HG03060 (cell line): ENCODE measurements at regions not wholly inside any gene's neighbourhood (a gene's known extent, or its start where the extent isn't known, plus 50 kb on each side); places are given as distances from the start of the nearest gene placed in this dataset.
"Not testable (repeated sequence)": the region's sequence is repeated elsewhere in the genome, so short reads cannot be mapped to it uniquely, and the experiment has no call there.

Experiments used
- ATAC-seq: cut with Tn5 transposase; IDR thresholded peaks from one replicate; pipeline ENCODE4 v1.9.1; 2021; ENCODE audit warnings: low read depth, moderate number of reproducible peaks; ENCODE audit not compliant: unreplicated experiment

- ATAC-seq: no peak
Observed at GRCh38 chr14:65957631-65958205, 528.5 kb upstream of the CCDC196 start.

- ATAC-seq: no peak
Observed at GRCh38 chr14:65958664-65959562, 527.3 kb upstream of the CCDC196 start.

GRCh38 chr14:65959563-65960024 lies 526.6 kb upstream of the CCDC196 start:
- no peak for ATAC-seq

- no peak for ATAC-seq
Observed at GRCh38 chr14:65961004-65961403, 525.2 kb upstream of the CCDC196 start.

- no peak for ATAC-seq
Observed at GRCh38 chr14:65962952-65963351, 523.2 kb upstream of the CCDC196 start.

DNA sequence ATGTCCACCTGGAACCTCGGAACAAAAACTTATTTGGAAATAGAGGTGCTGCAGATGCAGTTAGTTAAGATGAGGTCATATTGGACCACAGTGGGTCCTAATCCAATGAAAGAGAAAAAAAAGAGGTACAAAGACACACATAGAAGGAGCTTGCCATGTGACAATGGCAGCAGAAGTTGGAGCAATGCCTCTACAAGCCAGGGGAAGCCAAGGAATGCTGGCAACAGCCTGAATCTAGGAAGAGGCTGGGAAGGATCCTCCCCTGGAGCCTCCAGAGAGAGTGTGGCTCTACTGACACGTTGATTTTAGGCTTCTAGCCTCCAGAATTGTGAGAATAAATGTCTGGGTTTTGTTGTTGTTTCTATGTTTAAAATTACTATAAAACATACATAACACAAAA lies 521.8 kb upstream of the CCDC196 start:
- no peak for ATAC-seq

GRCh38 chr14:65966188-65966587 lies 520.0 kb upstream of the CCDC196 start:
- ATAC-seq: no peak

GRCh38 chr14:65972346-65972870 lies 513.8 kb upstream of the CCDC196 start:
- ATAC-seq: no peak

DNA sequence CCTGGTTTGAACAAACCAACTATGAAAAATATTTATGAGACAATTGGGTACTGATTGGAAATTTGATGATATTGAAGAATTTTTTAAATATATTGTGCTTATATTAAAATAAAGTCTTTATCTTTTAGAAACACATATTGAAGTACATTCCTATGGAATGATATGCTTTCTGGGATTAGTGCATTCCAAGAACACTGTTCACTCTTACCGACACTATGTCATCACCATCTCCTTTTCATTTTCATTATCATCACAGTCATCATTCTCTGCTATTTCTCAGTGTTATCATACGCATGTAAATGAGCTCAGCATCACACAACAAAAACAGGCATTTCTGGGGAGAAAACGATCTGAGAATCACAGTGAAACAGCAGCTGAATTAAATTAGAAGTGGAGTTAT lies 513.3 kb upstream of the CCDC196 start:
- ATAC-seq: no peak

DNA sequence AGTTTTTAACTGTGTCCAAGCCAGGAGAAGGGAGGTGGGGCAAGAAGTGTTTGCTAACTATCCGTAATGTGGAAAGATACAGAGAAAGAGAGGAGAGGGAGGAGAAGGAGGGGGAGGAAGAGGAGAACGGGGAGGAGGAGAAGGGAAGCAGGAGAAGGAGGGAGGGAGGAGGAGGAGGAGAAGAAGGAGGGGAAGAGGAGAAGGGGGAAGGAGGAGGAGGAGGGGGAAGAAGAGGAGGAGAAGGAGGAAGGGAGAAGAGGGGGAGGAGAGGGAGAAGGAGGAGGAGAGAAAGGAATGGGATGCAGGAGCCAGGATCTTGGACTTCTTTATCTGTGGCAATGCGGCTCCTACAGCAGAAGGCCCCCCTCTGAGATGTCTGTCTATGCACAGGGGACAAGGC lies 510.3 kb upstream of the CCDC196 start:
- no peak for ATAC-seq

- ATAC-seq: no peak
Observed at GRCh38 chr14:65976761-65977404, 509.3 kb upstream of the CCDC196 start.

DNA sequence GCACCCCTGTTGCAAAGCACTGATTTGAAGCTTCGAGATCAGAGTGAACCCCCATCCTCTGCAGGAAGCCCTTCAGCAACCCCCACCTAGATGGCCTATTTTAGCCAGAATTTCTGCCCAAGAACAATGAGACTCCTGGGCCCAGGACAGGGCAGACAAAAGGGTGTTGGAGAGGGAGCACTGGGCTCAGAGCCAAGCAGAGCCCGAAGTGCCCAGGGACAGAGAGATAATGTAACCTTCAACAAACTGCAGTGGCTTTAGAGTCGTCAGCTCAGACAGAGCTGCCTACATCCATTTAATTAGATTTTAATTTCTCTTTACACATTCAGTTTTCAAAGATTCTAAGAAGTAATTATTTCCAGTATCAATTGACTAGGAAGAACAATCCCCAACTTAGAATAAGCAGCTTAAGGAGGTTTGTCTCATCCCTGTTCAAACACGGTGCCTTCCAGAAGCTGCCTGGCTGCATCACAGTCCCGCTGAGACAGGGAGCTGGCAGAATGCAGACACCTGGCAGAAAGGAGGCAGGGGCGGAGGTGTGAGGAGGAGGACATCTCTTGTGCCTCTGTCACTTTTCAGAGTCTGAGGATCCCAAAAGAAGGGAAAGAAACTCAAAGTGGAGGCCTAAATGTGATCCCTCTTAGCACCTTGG lies 504.9 kb upstream of the CCDC196 start:
- ATAC-seq: no peak

DNA sequence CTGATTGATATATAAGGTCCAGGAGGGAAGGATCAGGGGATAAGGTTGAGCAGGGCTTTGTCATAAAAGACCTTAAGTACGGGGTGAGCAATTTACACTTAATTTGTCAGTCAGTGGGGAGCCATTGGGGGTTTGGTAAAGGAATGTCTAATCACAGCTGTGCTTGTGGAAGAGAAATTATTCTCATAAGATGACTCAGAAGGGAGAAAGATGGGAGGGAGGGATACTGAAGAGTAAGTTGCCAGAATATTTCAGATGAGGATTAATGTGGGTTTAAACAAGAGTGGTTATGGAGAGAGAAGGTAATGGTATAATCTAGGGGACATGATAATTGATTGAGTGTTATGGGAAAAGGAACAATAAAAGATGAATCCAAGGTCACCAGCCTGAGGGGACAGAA lies 500.1 kb upstream of the CCDC196 start:
- no peak for ATAC-seq

DNA sequence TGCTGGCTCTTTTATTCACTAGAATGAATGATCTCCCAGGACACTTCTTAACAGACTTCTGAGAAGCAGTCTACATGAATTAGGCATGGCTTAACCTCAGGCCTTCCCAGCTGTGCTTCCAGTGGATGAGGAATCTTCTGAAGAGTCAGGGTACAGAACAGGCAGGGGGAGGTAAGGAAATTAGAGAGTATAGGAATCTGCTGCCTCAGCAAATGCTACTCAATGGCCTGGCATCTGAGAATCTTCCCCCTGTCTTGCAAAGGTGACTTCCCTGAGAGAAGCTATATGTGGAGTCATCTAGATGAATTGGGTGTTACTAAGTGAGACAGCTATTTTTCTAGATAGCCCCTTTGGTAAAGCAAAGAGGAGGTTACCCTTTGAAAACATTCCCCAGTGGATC lies 496.2 kb upstream of the CCDC196 start:
- no peak for ATAC-seq

DNA sequence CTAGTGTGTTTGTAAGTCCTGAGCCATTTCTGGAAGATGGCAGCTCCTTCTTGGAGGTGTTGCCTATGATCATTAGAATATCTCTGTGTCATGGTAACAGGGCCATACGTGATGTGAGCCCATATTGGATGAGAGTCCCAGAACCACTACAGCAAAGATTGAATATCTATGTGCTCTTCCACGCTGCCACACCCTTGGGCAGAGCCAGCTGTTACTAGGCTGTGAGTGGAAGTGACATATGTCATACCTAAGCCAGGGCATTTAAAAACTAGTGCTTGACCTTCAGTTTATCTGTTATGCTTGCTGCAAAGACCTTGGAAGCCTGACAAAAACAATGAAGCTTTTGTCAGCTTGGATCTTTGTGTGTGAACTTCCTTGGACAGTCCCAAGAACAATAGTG lies 495.1 kb upstream of the CCDC196 start:
- ATAC-seq: no peak

DNA sequence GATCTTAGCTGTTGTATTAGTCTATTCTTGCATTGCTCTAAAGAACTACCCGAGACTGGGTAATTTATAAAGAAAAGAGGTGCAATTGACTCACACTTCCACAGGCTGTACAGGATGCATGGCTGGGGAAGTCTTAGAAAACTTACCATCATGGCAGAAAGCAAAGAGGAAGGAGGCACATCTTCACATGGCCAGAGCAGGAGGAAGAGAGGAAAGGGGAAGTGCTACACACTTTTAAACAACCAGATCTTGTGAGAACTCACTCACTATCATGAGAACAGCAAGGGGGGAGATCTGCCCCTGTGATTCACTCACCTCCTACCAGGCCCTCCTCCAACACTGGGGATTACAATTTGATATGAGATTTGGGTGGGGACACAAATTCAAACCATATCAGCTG lies 494.2 kb upstream of the CCDC196 start:
- not testable (repeated sequence) for ATAC-seq

DNA sequence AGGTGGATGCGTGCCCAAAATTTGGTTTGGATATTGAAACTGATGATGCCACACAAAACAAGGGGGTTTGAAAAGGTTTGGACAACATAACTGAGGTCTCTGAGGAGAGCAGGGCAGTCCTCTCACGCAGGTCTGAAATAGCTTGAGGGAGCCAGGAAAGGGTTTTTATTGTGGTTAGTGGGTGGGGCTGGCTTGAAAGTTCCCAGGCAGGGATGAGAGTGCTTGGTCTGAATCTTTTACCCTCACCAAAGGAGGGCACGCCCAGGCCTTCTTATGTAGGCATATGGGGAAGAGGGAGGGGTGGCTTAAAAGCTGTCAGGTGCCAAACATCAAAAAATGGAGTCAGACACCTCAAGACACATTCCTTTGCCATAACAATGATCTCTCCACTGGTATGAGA lies 493.1 kb upstream of the CCDC196 start:
- ATAC-seq: no peak

DNA sequence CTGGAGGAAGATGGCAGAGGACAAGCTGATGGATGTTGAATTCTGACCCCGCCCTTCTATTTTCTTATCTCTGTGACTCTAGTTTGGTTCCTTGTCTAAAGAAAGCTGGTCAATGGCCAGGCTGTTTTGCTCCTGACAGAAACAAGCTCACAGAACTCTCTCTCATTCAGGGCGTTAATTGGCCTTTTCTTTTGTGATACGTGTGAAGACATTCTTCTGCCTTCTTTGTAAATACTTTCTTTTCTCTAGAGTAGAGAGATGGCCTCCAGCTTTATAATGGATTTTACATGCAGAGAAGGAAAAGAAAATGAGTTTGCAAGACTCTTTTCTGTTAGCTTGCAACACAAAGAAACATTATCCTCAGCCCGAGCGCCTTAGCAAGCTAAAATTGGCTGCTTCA lies 492.2 kb upstream of the CCDC196 start:
- ATAC-seq: no peak

- no peak for ATAC-seq
Observed at GRCh38 chr14:65997347-65997746, 488.8 kb upstream of the CCDC196 start.

DNA sequence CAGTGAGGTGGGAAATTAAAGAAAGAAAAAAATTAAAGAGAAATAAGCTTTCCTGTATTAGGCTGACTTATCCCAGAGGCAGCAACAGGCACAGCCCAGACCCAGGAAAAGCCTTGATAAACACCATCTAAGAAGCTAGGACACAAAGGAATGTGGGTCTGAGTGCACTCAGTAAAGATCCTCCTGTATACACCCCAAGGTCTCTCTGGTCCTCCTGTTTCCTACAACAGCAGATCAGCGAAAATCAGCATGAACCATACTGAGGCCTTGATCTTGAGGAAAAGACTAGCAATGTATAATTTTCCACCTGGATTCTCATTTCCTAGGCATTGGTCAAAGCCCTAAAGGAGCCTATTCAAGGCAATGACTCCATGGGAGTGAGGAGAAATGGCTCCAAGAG lies 486.3 kb upstream of the CCDC196 start:
- no peak for ATAC-seq

DNA sequence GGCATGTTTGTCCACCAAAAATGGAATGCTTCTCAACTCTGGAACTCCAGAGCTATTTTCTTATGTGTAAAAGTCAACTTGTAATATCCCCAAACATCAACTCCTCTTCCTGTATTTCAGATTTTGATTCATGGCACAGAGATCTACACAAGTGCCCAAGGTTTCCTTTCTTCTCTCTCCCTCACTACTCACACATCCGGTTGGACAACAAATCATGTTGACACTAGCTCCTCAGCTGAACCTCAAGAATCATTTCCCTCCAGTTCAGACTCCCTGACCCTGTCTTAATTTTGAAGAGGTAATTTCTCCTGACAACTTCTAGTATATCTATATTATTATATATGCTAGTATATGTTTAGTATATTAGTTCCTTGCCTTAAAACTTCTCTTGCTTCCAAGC lies 485.4 kb upstream of the CCDC196 start:
- ATAC-seq: no peak
